ENCODE measurements at regions not wholly inside any gene's neighbourhood (a gene's known extent, or its start where the extent isn't known, plus 50 kb on each side); places are given as distances from the start of the nearest gene placed in this dataset.

GRCh38 chr13:76762721-76763120 lies 123.5 kb downstream of the KCTD12 start:
- no peak for TF ChIP-seq CTCF (IDR thresholded peaks at IDR 0.05)
- TF ChIP-seq POLR2AphosphoS5 (IDR thresholded peaks at IDR 0.05): no peak
